GM19397 (cell line): ENCODE measurements at regions not wholly inside any gene's neighbourhood (a gene's known extent, or its start where the extent isn't known, plus 50 kb on each side); places are given as distances from the start of the nearest gene placed in this dataset.

Source experiments
- ATAC-seq: cut with Tn5 transposase; IDR thresholded peaks from one replicate; pipeline ENCODE4 v1.9.1; 2021; ENCODE audit warnings: mild to moderate bottlenecking, moderate library complexity; ENCODE audit not compliant: unreplicated experiment

GRCh38 chr2:122575076-122575475 is 819.6 kb downstream of the TSN start:
- ATAC-seq: no peak

DNA sequence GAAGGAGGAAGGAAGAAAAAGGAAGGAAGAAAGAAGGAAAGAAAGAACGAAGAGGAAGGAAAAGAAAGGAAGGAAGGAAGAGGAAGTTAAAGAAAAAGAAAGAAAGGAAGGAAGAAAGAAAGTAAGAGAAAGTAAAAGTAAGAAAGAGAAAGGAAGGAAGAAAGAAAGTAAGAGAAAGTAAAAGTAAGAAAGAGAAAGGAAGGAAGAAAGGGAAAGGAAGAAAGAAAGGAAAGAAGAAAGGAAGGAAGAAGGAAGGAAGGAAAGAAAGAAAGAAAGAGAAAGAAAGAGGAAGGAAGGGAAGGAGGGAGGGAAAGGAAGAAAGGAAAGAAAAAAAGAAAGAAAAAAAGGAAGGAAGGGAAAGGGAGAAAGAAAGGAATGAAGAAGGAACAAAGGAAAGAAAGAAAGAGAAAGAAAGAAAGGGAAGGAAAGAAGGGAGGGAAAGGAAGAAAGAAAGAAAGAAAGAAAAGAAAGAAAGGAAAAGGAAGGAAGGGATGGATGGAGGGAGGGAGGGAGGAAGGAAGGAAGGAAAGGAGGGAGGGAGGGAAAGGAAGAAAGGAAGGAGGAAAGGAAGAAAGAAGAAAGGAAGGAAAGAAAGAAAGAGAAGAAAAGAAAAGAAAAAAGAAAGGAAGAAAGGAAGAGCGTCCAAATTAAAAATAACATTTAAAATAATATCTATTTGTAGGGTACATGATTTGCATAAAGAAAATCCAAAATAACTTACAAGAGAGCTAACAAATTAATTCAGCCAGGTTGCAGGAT is 827.9 kb downstream of the TSN start:
- ATAC-seq: no peak

- ATAC-seq: no peak
Measured at GRCh38 chr2:122590524-122590923, 835.1 kb downstream of the TSN start.

- no peak for ATAC-seq
Measured at GRCh38 chr2:122595065-122595464, 839.6 kb downstream of the TSN start.

- no peak for ATAC-seq
Measured at GRCh38 chr2:122596598-122596997, 841.1 kb downstream of the TSN start.

GRCh38 chr2:122598784-122599183 is 843.3 kb downstream of the TSN start:
- no peak for ATAC-seq

DNA sequence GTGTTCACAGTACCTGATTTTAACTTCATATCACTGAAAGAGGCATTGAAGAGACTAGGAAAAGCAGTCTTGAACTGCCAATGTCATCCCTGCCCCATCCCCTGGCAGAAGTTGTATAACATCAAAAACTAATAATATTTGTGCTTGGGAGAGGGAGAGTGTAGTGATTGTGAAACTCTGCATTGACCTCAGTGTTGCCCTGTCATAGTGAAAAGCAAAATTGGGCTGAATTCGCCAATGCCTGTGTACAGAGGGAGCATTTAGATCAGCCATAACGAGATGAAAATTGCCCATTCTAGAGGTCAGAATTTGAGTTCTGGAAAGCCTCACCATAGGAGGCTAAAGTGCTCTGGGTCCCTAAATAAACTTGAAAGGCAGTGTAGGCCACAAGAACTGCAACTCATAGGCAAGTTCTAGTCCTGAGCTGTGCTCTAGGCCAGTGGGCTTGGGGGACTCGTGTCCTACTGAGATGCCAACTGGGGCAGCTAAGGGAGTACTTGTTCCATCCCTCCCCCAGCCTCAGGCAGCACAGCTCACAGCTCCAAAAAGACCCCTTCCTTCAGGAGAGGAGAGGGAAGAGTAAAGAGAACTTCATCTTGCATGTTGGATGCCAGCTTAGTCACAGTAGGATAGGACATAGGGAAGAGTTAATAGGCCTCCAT is 855.6 kb downstream of the TSN start:
- no peak for ATAC-seq

DNA sequence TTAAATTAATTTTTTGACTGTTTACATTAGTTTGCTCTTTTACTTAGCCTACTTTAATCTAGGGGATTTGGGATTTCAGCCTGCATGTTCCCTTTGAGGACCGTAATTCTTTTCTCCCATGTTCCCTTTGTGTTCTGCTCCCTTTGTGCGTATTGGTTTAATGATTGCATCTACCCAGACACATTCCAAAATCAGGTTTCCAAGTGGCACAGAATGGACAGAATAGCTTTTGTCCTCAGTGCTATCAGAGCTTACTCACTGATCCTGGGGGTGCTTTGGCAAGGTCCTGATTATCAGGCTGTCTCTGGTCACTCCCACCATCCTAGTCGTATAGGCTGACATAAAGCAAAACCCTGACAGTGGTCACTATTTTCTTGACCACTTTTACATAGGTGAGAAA is 867.5 kb downstream of the TSN start:
- no peak for ATAC-seq

GRCh38 chr2:122627388-122627787 is 871.9 kb downstream of the TSN start:
- ATAC-seq: no peak

- no peak for ATAC-seq
Measured at GRCh38 chr2:122634256-122634655, 878.8 kb downstream of the TSN start.

- ATAC-seq: no peak
Measured at GRCh38 chr2:122634920-122635319, 879.5 kb downstream of the TSN start.

- ATAC-seq: no peak
Measured at GRCh38 chr2:122635686-122636085, 880.2 kb downstream of the TSN start.

GRCh38 chr2:122636097-122636496 is 880.6 kb downstream of the TSN start:
- ATAC-seq: no peak

GRCh38 chr2:122639176-122639575 is 883.7 kb downstream of the TSN start:
- ATAC-seq: no peak

GRCh38 chr2:122639711-122640110 is 884.3 kb downstream of the TSN start:
- no peak for ATAC-seq

DNA sequence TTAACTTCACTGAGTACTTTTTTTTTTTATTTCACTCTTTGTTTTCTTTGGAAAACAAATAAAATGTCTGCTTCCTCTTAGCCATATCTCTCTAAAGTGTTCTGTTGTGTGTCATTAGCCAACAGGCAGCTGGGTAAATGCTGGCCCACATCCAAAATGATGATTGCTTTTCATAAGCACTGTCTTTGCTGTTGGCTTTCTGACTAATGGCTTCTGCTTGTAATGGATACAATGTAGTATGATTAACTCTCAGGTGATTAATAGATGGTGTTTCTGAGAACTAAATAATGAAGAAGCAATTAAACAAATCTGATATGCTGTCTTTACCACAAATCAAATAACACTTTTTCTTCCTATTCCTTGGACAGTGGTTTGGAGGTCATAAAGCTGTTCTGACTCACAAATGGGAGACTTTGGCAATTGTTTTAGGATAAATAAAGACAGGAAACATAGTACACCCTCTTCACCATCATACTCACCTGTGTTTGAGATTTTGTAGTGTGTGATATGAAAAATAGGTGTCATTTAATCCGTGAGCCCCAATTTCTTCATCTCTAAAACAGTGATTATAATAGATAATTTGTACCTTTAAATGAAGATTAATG is 888.4 kb downstream of the TSN start:
- ATAC-seq: no peak

GRCh38 chr2:122651236-122651635 is 895.8 kb downstream of the TSN start:
- ATAC-seq: no peak

GRCh38 chr2:122651780-122652179 is 896.3 kb downstream of the TSN start:
- ATAC-seq: no peak

- ATAC-seq: no peak
Measured at GRCh38 chr2:122652670-122653069, 897.2 kb downstream of the TSN start.

DNA sequence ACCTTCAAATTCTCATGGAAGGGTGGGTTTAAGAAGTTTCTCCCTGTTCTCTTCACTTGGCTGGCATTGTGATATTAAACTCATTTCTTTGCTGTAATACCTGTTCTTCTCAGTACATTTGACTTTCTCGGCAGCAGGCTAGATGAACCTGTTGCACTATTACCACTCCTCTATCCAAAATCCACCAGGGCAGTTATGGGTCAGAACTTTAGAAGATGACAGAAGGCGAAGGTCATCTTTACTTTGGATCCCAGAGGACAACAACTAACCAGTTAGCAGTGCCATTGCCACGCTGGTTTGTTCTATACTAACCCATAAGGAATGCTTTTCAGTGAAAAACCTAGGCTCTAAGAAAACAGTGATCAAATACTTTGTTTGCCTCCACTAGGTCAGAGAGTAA is 901.0 kb downstream of the TSN start:
- no peak for ATAC-seq

GRCh38 chr2:122660786-122661634 is 905.6 kb downstream of the TSN start:
- ATAC-seq: no peak
